ENCODE measurements at regions not wholly inside any gene's neighbourhood (a gene's known extent, or its start where the extent isn't known, plus 50 kb on each side); places are given as distances from the start of the nearest gene placed in this dataset.

DNA sequence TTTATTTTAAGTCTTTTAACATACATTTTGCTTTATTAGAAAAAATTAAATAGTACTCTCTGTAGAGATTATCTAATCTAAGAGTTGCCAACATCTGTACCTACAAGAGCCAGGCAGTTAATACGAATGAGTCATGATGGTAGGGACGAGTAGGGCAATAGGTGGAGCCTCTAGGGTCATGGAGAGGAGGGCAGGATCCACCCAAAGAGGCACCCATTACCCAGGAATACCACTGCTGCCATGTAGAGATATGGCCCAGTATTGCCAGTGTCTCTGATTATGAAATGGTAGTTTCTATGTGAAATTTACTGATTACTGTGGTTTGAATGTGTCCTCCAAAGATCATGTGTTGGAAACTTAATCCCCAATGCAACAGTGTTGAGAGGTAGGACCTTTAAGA, 170.4 kb downstream of the PIK3R1 start:
- TF ChIP-seq, protein P1, sequence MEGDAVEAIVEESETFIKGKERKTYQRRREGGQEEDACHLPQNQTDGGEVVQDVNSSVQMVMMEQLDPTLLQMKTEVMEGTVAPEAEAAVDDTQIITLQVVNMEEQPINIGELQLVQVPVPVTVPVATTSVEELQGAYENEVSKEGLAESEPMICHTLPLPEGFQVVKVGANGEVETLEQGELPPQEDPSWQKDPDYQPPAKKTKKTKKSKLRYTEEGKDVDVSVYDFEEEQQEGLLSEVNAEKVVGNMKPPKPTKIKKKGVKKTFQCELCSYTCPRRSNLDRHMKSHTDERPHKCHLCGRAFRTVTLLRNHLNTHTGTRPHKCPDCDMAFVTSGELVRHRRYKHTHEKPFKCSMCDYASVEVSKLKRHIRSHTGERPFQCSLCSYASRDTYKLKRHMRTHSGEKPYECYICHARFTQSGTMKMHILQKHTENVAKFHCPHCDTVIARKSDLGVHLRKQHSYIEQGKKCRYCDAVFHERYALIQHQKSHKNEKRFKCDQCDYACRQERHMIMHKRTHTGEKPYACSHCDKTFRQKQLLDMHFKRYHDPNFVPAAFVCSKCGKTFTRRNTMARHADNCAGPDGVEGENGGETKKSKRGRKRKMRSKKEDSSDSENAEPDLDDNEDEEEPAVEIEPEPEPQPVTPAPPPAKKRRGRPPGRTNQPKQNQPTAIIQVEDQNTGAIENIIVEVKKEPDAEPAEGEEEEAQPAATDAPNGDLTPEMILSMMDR (IDR thresholded peaks at IDR 0.05), result no peak

DNA sequence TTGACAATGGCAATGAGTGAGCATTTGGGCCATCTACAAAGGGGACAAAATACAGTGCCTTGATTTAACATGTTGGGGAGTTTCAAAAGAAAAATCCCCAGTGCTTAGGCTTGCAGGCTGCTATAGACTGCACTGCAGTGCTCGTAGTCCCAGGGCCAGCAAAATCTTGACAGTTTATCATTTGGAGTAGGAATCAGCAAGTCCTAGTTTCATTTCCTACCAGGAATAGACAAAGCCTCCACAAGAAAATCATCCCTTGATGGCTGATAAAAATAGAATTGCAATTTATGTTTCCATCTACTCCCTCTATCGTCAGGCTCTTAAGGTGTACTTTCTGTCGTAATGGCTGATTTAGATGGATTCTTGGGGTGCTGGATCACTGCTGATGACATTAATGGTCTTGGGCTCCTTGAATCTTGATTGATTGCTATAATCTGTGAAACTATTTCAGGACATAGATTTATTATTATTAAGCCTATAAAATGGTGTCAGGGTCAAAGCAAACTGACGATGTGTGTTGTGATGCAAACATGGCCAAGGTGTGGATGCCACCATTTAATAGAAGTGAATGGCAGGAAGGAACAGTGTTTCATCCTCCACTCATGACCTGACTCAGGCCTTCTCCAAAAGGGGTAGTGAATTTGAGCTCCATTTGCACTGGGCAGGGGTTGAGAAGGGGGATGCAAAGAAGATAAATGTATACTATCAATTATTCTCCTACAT, 171.7 kb downstream of the PIK3R1 start:
- TF ChIP-seq, protein P1 (IDR thresholded peaks at IDR 0.05), result no peak

DNA sequence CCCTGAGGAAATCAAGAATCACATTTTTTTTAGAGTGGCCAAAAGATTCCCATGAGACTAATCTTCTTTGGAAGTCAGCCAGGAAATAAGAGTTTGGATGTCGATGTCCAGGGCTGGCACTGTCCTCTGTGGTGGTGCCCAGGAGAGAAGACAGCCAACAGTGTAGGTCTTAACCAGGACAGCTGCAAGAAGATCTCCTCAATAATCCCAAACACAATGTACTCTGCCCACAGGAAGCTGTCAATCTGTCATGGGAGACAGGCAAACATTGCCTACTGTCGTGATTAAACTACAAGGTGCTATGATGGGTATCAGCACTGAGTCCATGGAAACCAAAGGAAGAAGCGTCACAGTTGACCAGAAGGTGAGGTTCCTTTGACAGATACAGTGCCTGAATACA, 174.1 kb downstream of the PIK3R1 start:
- TF ChIP-seq, protein P1 (IDR thresholded peaks at IDR 0.05), result no peak

DNA sequence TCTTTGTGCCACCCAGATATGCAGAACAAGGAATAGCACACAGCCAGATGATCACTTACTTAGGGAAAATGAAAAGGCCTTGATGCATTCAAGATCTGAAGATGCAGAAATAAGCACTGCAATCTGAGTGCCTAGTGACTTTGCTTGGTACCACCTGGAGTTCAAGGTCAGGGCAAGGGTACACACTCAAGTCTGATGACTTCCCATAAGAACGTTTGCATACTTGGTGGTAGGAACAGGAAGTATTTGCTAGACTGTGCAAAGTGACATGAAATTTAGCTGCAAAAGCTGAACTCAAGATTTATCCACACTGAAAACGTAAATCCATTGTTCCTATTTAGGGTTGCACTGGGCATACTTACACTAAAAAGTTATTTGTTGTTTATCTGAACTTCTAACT, 177.1 kb downstream of the PIK3R1 start:
- TF ChIP-seq, protein P1 (IDR thresholded peaks at IDR 0.05), result no peak

DNA sequence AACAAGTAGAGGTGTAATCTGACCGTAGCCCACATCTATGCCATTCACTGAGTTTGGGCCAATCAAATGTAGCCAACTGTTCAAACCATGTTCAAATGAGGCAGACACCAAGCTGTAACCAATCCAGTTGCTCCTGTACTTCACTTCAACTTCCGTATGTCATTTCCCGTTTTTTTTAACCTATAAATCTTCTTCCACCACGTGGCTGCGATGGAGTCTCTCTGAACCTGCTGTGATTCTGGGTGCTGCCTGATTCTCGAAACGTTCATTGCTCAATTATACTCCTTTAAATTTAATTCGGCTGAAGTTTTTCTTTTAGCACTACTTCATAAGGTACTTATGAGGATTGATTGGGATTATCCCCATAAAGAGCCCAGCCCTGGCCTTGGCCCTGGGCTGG, 179.7 kb downstream of the PIK3R1 start:
- TF ChIP-seq, protein P1 (IDR thresholded peaks at IDR 0.05), result no peak

DNA sequence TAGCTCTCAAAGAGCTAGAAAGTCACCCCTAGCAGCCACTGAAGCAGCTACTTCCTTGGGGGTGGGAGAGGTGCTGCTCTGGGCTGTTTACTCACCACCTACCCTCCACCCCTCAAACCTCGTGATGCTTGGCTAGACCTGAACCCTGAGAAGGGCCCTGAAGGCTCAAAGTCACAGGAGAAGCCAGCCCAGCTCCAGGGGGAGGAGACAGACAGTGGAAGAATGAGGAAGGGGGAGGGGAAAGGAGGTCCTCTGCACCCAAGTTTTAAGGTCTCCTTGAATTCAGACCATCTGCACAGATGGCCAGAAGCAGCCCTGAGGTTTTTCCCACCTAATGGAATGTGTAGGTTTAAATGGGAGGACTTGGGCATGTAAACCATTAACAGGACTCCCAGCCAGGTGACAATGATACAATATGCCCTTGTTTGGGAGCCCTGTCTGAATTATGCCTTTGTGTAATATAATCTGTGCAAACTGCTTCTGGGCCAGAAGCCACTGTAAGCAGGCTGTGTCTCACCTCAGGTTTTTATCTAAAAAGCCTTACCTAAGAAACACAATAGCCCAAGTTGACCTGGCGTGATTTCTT, 180.5 kb downstream of the PIK3R1 start:
- TF ChIP-seq, protein P1 (IDR thresholded peaks at IDR 0.05), result no peak

DNA sequence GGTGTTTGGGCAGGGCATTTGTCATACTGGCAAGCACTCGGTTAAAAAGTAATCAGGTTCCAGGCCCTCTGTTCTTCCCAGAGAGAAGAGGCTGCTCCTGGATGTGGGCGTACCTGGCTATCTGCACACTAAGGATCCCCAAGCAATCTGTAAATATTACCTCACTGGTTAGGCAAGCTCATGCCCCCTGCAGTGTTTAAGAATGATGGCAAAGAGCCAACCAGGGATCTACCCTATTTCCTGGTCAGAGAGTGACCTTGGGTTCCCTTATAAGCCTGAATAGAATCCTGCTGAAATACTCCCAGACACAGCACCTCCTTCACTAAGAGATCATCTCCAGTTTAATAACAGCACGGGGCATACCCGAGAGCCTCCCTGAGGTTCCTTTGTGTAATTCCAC, 181.2 kb downstream of the PIK3R1 start:
- TF ChIP-seq, protein P1 (IDR thresholded peaks at IDR 0.05), result no peak
